Caco-2 (cell line): ENCODE measurements at regions not wholly inside any gene's neighbourhood (a gene's known extent, or its start where the extent isn't known, plus 50 kb on each side); places are given as distances from the start of the nearest gene placed in this dataset.

ENCODE experiments used
- BruUV-seq: library from RNA; stranded (reverse); fragments of 400-500 nt; replicated peaks from 2 replicates; lab custom pipeline; 2021; lab: Mats Ljungman, UMichigan
- CTCF ChIA-PET: fragments of 300-600 bp; sonication (Branson Sonifier 250); formaldehyde crosslinking; loops from one replicate; lab custom pipeline; 2022; ENCODE audit warnings: antibody characterized with exemption; lab: Charles Lee
- POLR2A ChIA-PET: fragments of 300-600 bp; sonication (Branson Sonifier 250); formaldehyde crosslinking; loops from one replicate; lab custom pipeline; 2022; ENCODE audit warnings: antibody characterized with exemption; lab: Charles Lee
- DNase-seq, 2 experiments: peaks; one replicate each; pipeline versions ENCODE4 v3.0.0 to v3.0.0-alpha.2; 2020 to 2022
- H3K27me3 ChIP-seq: replicated peaks from 2 replicates; pipeline ENCODE4 v1.6.0; 2011; ENCODE audit warnings: low read length; ENCODE audit not compliant: control insufficient read depth, insufficient read depth
- H3K36me3 ChIP-seq: 2 replicates; pipeline ENCODE4 v1.5.1; 2011; ENCODE audit warnings: low read length; ENCODE audit not compliant: control insufficient read depth, insufficient read depth
- H3K4me1 ChIP-seq: fragments of 250-450 bp; sonication (Bioruptor Pico); 2 replicates; pipeline ENCODE4 v1.5.1; 2020; ENCODE audit warnings: mild to moderate bottlenecking
- H3K4me3 ChIP-seq: 2 replicates; pipeline ENCODE4 v1.5.1; 2011; ENCODE audit warnings: low read depth, mild to moderate bottlenecking, control low read depth, low read length
- H3K9me3 ChIP-seq: fragments of 250-450 bp; sonication (Bioruptor Pico); 2 replicates; pipeline ENCODE4 v1.5.1; 2020; ENCODE audit warnings: mild to moderate bottlenecking, moderate library complexity
- H3K27ac Mint-ChIP-seq: one replicate; pipeline ENCODE4 v1.8.0; 2022; ENCODE audit warnings: mixed read lengths; ENCODE audit not compliant: unreplicated experiment
- H3K27me3 Mint-ChIP-seq: one replicate; pipeline ENCODE4 v1.8.0; 2022; ENCODE audit warnings: mixed read lengths; ENCODE audit not compliant: insufficient read depth, unreplicated experiment
- H3K36me3 Mint-ChIP-seq: one replicate; pipeline ENCODE4 v1.8.0; 2022; ENCODE audit warnings: mild to moderate bottlenecking, mixed read lengths; ENCODE audit not compliant: insufficient read depth, unreplicated experiment
- H3K4me1 Mint-ChIP-seq: one replicate; pipeline ENCODE4 v1.8.0; 2022; ENCODE audit warnings: low read depth, mixed read lengths; ENCODE audit not compliant: unreplicated experiment
- H3K4me3 Mint-ChIP-seq: one replicate; pipeline ENCODE4 v1.8.0; 2022; ENCODE audit warnings: mild to moderate bottlenecking, moderate library complexity, mixed read lengths; ENCODE audit not compliant: unreplicated experiment
- H3K9me3 Mint-ChIP-seq: one replicate; pipeline ENCODE4 v1.8.0; 2022; ENCODE audit warnings: mixed read lengths; ENCODE audit not compliant: unreplicated experiment
- CTCF ChIP-seq, 2 experiments: fragments of 200-600 bp in 1 of 2; IDR thresholded peaks; 1 replicate in 1 of 2; 2 replicates in 1 of 2; pipeline versions ENCODE4 v1.5.1 to v1.8.0; 2011 to 2022; ENCODE audit warnings: antibody characterized with exemption in 1 of 2, control low read depth in 1 of 2, inconsistent platforms in 1 of 2, low read depth in 1 of 2, low read length in 1 of 2, mild to moderate bottlenecking in 1 of 2, moderate library complexity in 1 of 2; ENCODE audit not compliant: insufficient read depth in 1 of 2, severe bottlenecking in 1 of 2, unreplicated experiment in 1 of 2
- intact Hi-C: fragments of 100-400 bp; cut with micrococcal nuclease; formaldehyde crosslinking; loops from one replicate; pipeline ENCODE4 v1.10.0; 2022; ENCODE audit not compliant: unreplicated experiment

GRCh38 chr7:9240001-9240400 is 806.6 kb downstream of the NXPH1 start:
- Mint-ChIP-seq H3K4me1 (no peaks in the 10 kb centered on the region), H3K9me3 (no peaks in the 10 kb centered on the region), H3K4me3 (no peak overlapping the region), H3K27ac (no peak overlapping the region), H3K27me3 (peaks cover 8% of the 10 kb centered on the region), H3K36me3 (no peaks in the 10 kb centered on the region)
- Histone ChIP-seq H3K36me3 (no peaks in the 10 kb centered on the region), H3K27me3 (no peaks in the 10 kb centered on the region), H3K4me1 (no peaks in the 10 kb centered on the region), H3K9me3 (no peaks in the 10 kb centered on the region), H3K4me3 (no peak overlapping the region)
- no peak for TF ChIP-seq CTCF (IDR thresholded peaks at IDR 0.05; ENCODE audit: insufficient read depth in 1 of 2, low read depth in 1 of 2, low read length in 1 of 2, severe bottlenecking in 1 of 2, unreplicated experiment in 1 of 2)
- ChIA-PET POLR2A (no interaction called here), CTCF (no interaction called here)
- BruUV-seq: no TSS peak
- DNase-seq: no peak
- intact Hi-C loops: no loop called here

- H3K36me3 ChIP-seq: no peaks in the 10 kb centered on the region
- Mint-ChIP-seq H3K4me1 (no peaks in the 10 kb centered on the region), H3K27me3 (peaks cover 5% of the 10 kb centered on the region), H3K4me3 (no peak overlapping the region), H3K36me3 (no peaks in the 10 kb centered on the region), H3K27ac (no peak overlapping the region), H3K9me3 (no peaks in the 10 kb centered on the region)
- BruUV-seq: no TSS peak
- DNase-seq: no peak
- H3K4me1 ChIP-seq: no peaks in the 10 kb centered on the region
- ChIA-PET CTCF (no interaction called here), POLR2A (no interaction called here)
- H3K4me3 ChIP-seq: no peak overlapping the region
- intact Hi-C loops: no loop called here
- no peaks in the 10 kb centered on the region for H3K27me3 ChIP-seq
- H3K9me3 ChIP-seq: no peaks in the 10 kb centered on the region
- TF ChIP-seq CTCF (IDR thresholded peaks at IDR 0.05; ENCODE audit: insufficient read depth in 1 of 2, low read depth in 1 of 2, low read length in 1 of 2, severe bottlenecking in 1 of 2, unreplicated experiment in 1 of 2): no peak
Observed at GRCh38 chr7:9241826-9242225, 808.4 kb downstream of the NXPH1 start.

GRCh38 chr7:9242636-9243035 is 809.2 kb downstream of the NXPH1 start:
- no peak overlapping the region for H3K4me3 Mint-ChIP-seq
- no peaks in the 10 kb centered on the region for H3K9me3 Mint-ChIP-seq
- H3K27me3 ChIP-seq: no peaks in the 10 kb centered on the region
- H3K9me3 ChIP-seq: no peaks in the 10 kb centered on the region
- H3K36me3 Mint-ChIP-seq: no peaks in the 10 kb centered on the region
- TF ChIP-seq CTCF (IDR thresholded peaks at IDR 0.05; ENCODE audit: insufficient read depth in 1 of 2, low read depth in 1 of 2, low read length in 1 of 2, severe bottlenecking in 1 of 2, unreplicated experiment in 1 of 2): no peak
- no peak overlapping the region for H3K4me3 ChIP-seq
- ChIA-PET POLR2A (no interaction called here), CTCF (no interaction called here)
- BruUV-seq: no TSS peak
- intact Hi-C loops: no loop called here
- H3K36me3 ChIP-seq: no peaks in the 10 kb centered on the region
- H3K4me1 ChIP-seq: no peaks in the 10 kb centered on the region
- H3K27me3 Mint-ChIP-seq: peaks cover 3% of the 10 kb centered on the region
- H3K27ac Mint-ChIP-seq: no peak overlapping the region
- no peaks in the 10 kb centered on the region for H3K4me1 Mint-ChIP-seq
- DNase-seq: no peak
